ENCODE measurements at regions not wholly inside any gene's neighbourhood (a gene's known extent, or its start where the extent isn't known, plus 50 kb on each side); places are given as distances from the start of the nearest gene placed in this dataset.
"Not testable (repeated sequence)": the region's sequence is repeated elsewhere in the genome, so short reads cannot be mapped to it uniquely, and the experiment has no call there.

DNA sequence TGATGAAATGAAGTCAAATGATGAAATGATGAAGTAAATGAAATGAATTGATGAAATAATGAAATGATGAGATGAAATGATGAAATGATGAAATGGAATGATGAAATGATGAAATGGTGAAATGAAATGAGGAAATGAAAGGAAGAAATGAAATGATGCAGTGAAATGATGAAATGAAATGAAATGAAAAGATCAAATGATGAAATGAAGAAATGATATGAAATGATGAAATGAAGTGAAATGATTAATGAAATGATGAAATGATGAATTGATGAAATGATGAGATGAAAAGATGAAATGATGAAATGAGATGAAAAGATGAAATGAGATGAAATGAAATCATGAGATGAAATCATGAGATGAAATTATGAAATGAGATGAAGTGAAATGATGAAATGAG, 139.2 kb upstream of the ERV3-1 start:
- TF ChIP-seq, protein P1, sequence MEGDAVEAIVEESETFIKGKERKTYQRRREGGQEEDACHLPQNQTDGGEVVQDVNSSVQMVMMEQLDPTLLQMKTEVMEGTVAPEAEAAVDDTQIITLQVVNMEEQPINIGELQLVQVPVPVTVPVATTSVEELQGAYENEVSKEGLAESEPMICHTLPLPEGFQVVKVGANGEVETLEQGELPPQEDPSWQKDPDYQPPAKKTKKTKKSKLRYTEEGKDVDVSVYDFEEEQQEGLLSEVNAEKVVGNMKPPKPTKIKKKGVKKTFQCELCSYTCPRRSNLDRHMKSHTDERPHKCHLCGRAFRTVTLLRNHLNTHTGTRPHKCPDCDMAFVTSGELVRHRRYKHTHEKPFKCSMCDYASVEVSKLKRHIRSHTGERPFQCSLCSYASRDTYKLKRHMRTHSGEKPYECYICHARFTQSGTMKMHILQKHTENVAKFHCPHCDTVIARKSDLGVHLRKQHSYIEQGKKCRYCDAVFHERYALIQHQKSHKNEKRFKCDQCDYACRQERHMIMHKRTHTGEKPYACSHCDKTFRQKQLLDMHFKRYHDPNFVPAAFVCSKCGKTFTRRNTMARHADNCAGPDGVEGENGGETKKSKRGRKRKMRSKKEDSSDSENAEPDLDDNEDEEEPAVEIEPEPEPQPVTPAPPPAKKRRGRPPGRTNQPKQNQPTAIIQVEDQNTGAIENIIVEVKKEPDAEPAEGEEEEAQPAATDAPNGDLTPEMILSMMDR (IDR thresholded peaks at IDR 0.05 in 4 of 5, conservative IDR thresholded peaks at IDR 0.05 in 1 of 5), result not testable (repeated sequence)
- not testable (repeated sequence) for TF ChIP-seq POLR2A (IDR thresholded peaks at IDR 0.05)

Measured in gastrocnemius medialis (tissue), 4 donors.